ENCODE measurements at regions not wholly inside any gene's neighbourhood (a gene's known extent, or its start where the extent isn't known, plus 50 kb on each side); places are given as distances from the start of the nearest gene placed in this dataset.

GRCh38 chr7:68694656-68695055 lies 903.6 kb upstream of the AUTS2 start:
- Histone ChIP-seq H3K36me3 (ENCODE audit: control insufficient read depth in 1 of 2, insufficient read depth in 2 of 2, low read depth in 1 of 2, low read length in 2 of 2) (no peaks in the 10 kb centered on the region), H3K23ac (ENCODE audit: low read length in 2 of 2) (no peak overlapping the region), H3K4me3 (ENCODE audit: insufficient read depth in 1 of 2, low read depth in 1 of 2, low read length in 2 of 2) (no peak overlapping the region), H3K9ac (ENCODE audit: low read length) (no peak overlapping the region), H2AFZ (ENCODE audit: low read depth, low read length) (no peak overlapping the region), H3K18ac (ENCODE audit: low read depth in 1 of 2, low read length in 2 of 2) (no peak overlapping the region), H3K27ac (ENCODE audit: low read length, poor library complexity, severe bottlenecking) (no peak overlapping the region), H2BK5ac (ENCODE audit: low read depth, low read length, poor library complexity, severe bottlenecking) (no peak overlapping the region), H2BK15ac (ENCODE audit: low read depth, poor library complexity, severe bottlenecking) (no peak overlapping the region), H2AK5ac (ENCODE audit: low read length, severe bottlenecking) (no peak overlapping the region), H3K4me2 (ENCODE audit: low read length, poor library complexity, severe bottlenecking) (no peak overlapping the region), H3K9me3 (ENCODE audit: control insufficient read depth, low read length) (no peaks in the 10 kb centered on the region), H3K79me1 (replicated peaks; ENCODE audit: low read length, poor library complexity, severe bottlenecking) (no peaks in the 10 kb centered on the region), H2BK12ac (ENCODE audit: low read length in 2 of 2) (no peak overlapping the region), H3K27me3 (ENCODE audit: control insufficient read depth in 1 of 2, insufficient read depth in 1 of 2, low read length in 2 of 2) (no peaks in the 10 kb centered on the region), H3K4ac (ENCODE audit: low read depth in 1 of 2, low read length in 2 of 2) (no peak overlapping the region), H3K4me1 (ENCODE audit: control insufficient read depth, insufficient read depth, low read depth, low read length) (peaks cover 9% of the 10 kb centered on the region), H4K91ac (ENCODE audit: low read length) (no peak overlapping the region), H3K14ac (ENCODE audit: low read length in 2 of 2) (no peak overlapping the region), H2BK120ac (ENCODE audit: low read depth, low read length) (no peak overlapping the region), H4K8ac (ENCODE audit: low read length) (no peak overlapping the region)
- DNase-seq, result no peak
- no CpG with 5 or more reads among the region's 1 CpG for WGBS

GRCh38 chr7:68697796-68698280 lies 900.4 kb upstream of the AUTS2 start:
- no peak overlapping the region for H2BK5ac ChIP-seq (ENCODE audit: low read depth, low read length, poor library complexity, severe bottlenecking)
- no peak overlapping the region for H3K23ac ChIP-seq (ENCODE audit: low read length in 2 of 2)
- 65% methylated on average over 6 of the region's 7 CpGs for WGBS
- H3K4ac ChIP-seq (ENCODE audit: low read depth in 1 of 2, low read length in 2 of 2), result no peak overlapping the region
- peak overlapping the region; percentile 27 for H2AK5ac ChIP-seq (ENCODE audit: low read length, severe bottlenecking)
- H3K14ac ChIP-seq (ENCODE audit: low read length in 2 of 2), result no peak overlapping the region
- no peak overlapping the region for H2BK12ac ChIP-seq (ENCODE audit: low read length in 2 of 2)
- no peak overlapping the region for H3K18ac ChIP-seq (ENCODE audit: low read depth in 1 of 2, low read length in 2 of 2)
- no peak overlapping the region for H4K8ac ChIP-seq (ENCODE audit: low read length)
- H3K79me1 ChIP-seq (replicated peaks; ENCODE audit: low read length, poor library complexity, severe bottlenecking), result no peaks in the 10 kb centered on the region
- no peak overlapping the region for H2AFZ ChIP-seq (ENCODE audit: low read depth, low read length)
- no peak overlapping the region for H2BK120ac ChIP-seq (ENCODE audit: low read depth, low read length)
- H3K9ac ChIP-seq (ENCODE audit: low read length), result no peak overlapping the region
- H2BK15ac ChIP-seq (ENCODE audit: low read depth, poor library complexity, severe bottlenecking), result no peak overlapping the region
- H3K27ac ChIP-seq (ENCODE audit: low read length, poor library complexity, severe bottlenecking), result no peak overlapping the region
- H3K36me3 ChIP-seq (ENCODE audit: control insufficient read depth in 1 of 2, insufficient read depth in 2 of 2, low read depth in 1 of 2, low read length in 2 of 2), result no peaks in the 10 kb centered on the region
- H3K9me3 ChIP-seq (ENCODE audit: control insufficient read depth, low read length), result no peaks in the 10 kb centered on the region
- H4K91ac ChIP-seq (ENCODE audit: low read length), result no peak overlapping the region
- no peak overlapping the region for H3K4me3 ChIP-seq (ENCODE audit: insufficient read depth in 1 of 2, low read depth in 1 of 2, low read length in 2 of 2)
- H3K27me3 ChIP-seq (ENCODE audit: control insufficient read depth in 1 of 2, insufficient read depth in 1 of 2, low read length in 2 of 2), result no peaks in the 10 kb centered on the region
- H3K4me2 ChIP-seq (ENCODE audit: low read length, poor library complexity, severe bottlenecking), result no peak overlapping the region
- H3K4me1 ChIP-seq (ENCODE audit: control insufficient read depth, insufficient read depth, low read depth, low read length), result peaks cover 9% of the 10 kb centered on the region
- no peak for DNase-seq

DNA sequence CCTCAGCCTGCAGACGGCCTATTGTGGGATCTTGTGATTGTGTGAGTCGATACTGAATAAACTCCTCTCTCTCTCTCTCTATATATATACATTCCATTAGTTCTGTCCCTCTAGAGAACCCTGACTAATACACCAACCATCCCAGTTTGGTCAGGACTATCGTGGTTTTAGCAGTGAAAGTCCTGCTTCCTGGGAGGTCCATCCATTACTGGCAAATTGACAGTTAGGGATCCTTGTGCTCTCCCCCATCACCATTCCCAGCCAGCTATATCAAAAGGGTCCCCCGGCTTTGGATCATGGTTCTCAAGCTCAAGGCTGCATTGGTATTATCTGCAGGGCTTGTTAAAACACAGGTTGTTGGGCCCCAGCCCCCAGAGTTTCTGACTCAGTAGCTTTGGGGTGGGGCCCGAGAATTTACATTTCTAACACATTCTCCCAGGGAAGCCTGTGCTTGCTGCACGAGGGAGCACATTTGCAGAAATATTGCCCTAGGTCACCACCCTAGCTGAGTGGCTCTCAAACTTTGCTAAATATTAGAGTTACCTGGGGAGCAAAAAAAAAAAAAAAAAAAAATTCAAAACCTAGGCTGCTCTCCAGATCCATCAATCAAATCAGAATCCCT lies 899.1 kb upstream of the AUTS2 start:
- Histone ChIP-seq H2AK5ac (ENCODE audit: low read length, severe bottlenecking) (no peak overlapping the region), H3K9ac (ENCODE audit: low read length) (peak overlapping the region; percentile 44), H3K27me3 (ENCODE audit: control insufficient read depth in 1 of 2, insufficient read depth in 1 of 2, low read length in 2 of 2) (no peaks in the 10 kb centered on the region), H3K23ac (ENCODE audit: low read length in 2 of 2) (no peak overlapping the region), H2BK15ac (ENCODE audit: low read depth, poor library complexity, severe bottlenecking) (no peak overlapping the region), H2BK12ac (ENCODE audit: low read length in 2 of 2) (no peak overlapping the region), H2BK5ac (ENCODE audit: low read depth, low read length, poor library complexity, severe bottlenecking) (no peak overlapping the region), H3K27ac (ENCODE audit: low read length, poor library complexity, severe bottlenecking) (peak overlapping the region; percentile 54), H3K9me3 (ENCODE audit: control insufficient read depth, low read length) (no peaks in the 10 kb centered on the region), H3K4me3 (ENCODE audit: insufficient read depth in 1 of 2, low read depth in 1 of 2, low read length in 2 of 2) (no peak overlapping the region), H3K14ac (ENCODE audit: low read length in 2 of 2) (no peak overlapping the region), H4K91ac (ENCODE audit: low read length) (no peak overlapping the region), H4K8ac (ENCODE audit: low read length) (no peak overlapping the region), H3K4me2 (ENCODE audit: low read length, poor library complexity, severe bottlenecking) (no peak overlapping the region), H2AFZ (ENCODE audit: low read depth, low read length) (no peak overlapping the region), H3K79me1 (replicated peaks; ENCODE audit: low read length, poor library complexity, severe bottlenecking) (no peaks in the 10 kb centered on the region), H3K18ac (ENCODE audit: low read depth in 1 of 2, low read length in 2 of 2) (no peak overlapping the region), H3K4me1 (ENCODE audit: control insufficient read depth, insufficient read depth, low read depth, low read length) (peaks cover 9% of the 10 kb centered on the region), H2BK120ac (ENCODE audit: low read depth, low read length) (no peak overlapping the region), H3K36me3 (ENCODE audit: control insufficient read depth in 1 of 2, insufficient read depth in 2 of 2, low read depth in 1 of 2, low read length in 2 of 2) (no peaks in the 10 kb centered on the region), H3K4ac (ENCODE audit: low read depth in 1 of 2, low read length in 2 of 2) (no peak overlapping the region)
- 37% methylated on average over 4 of the region's 6 CpGs for WGBS
- peak; percentile 59 for DNase-seq

- Histone ChIP-seq H3K36me3 (ENCODE audit: control insufficient read depth in 1 of 2, insufficient read depth in 2 of 2, low read depth in 1 of 2, low read length in 2 of 2) (no peaks in the 10 kb centered on the region), H3K9me3 (ENCODE audit: control insufficient read depth, low read length) (no peaks in the 10 kb centered on the region), H3K4me2 (ENCODE audit: low read length, poor library complexity, severe bottlenecking) (no peak overlapping the region), H2BK12ac (ENCODE audit: low read length in 2 of 2) (no peak overlapping the region), H3K18ac (ENCODE audit: low read depth in 1 of 2, low read length in 2 of 2) (no peak overlapping the region), H4K91ac (ENCODE audit: low read length) (no peak overlapping the region), H3K4me3 (ENCODE audit: insufficient read depth in 1 of 2, low read depth in 1 of 2, low read length in 2 of 2) (no peak overlapping the region), H2BK120ac (ENCODE audit: low read depth, low read length) (no peak overlapping the region), H2BK5ac (ENCODE audit: low read depth, low read length, poor library complexity, severe bottlenecking) (no peak overlapping the region), H4K8ac (ENCODE audit: low read length) (no peak overlapping the region), H3K79me1 (replicated peaks; ENCODE audit: low read length, poor library complexity, severe bottlenecking) (no peaks in the 10 kb centered on the region), H3K9ac (ENCODE audit: low read length) (no peak overlapping the region), H3K23ac (ENCODE audit: low read length in 2 of 2) (no peak overlapping the region), H3K4ac (ENCODE audit: low read depth in 1 of 2, low read length in 2 of 2) (no peak overlapping the region), H2BK15ac (ENCODE audit: low read depth, poor library complexity, severe bottlenecking) (no peak overlapping the region), H3K4me1 (ENCODE audit: control insufficient read depth, insufficient read depth, low read depth, low read length) (peaks cover 9% of the 10 kb centered on the region), H3K27ac (ENCODE audit: low read length, poor library complexity, severe bottlenecking) (no peak overlapping the region), H2AK5ac (ENCODE audit: low read length, severe bottlenecking) (no peak overlapping the region), H2AFZ (ENCODE audit: low read depth, low read length) (no peak overlapping the region), H3K14ac (ENCODE audit: low read length in 2 of 2) (no peak overlapping the region), H3K27me3 (ENCODE audit: control insufficient read depth in 1 of 2, insufficient read depth in 1 of 2, low read length in 2 of 2) (no peaks in the 10 kb centered on the region)
- no peak for DNase-seq
- WGBS, result 69% methylated on average over 2 of the region's 3 CpGs
Observed at GRCh38 chr7:68700414-68700813, 897.9 kb upstream of the AUTS2 start.
